IMR-90 (cell line): ENCODE measurements at regions not wholly inside any gene's neighbourhood (a gene's known extent, or its start where the extent isn't known, plus 50 kb on each side); places are given as distances from the start of the nearest gene placed in this dataset.

ENCODE experiments used
- ATAC-seq: fragments of 200-7000 bp; cut with Tn5 transposase; 2 replicates; pipeline ENCODE4 v1.9.1; 2020; ENCODE audit warnings: low read depth, mild to moderate bottlenecking, moderate library complexity
- BruUV-seq: library from RNA; stranded (reverse); fragments of 400-500 nt; replicated peaks from 2 replicates; lab custom pipeline; 2021; lab: Mats Ljungman, UMichigan
- CTCF ChIA-PET: fragments of 300-600 bp; formaldehyde crosslinking; extraction: SDS; loops from one replicate; lab custom pipeline; 2021; ENCODE audit warnings: antibody characterized with exemption; lab: Yijun Ruan, JAX
- POLR2A ChIA-PET: fragments of 300-600 bp; sonication (Branson Sonifier 250); formaldehyde crosslinking; loops from one replicate; lab custom pipeline; 2022; ENCODE audit warnings: antibody characterized with exemption; ENCODE audit not compliant: unreplicated experiment; lab: Charles Lee
- DNase-seq: peaks from one replicate; pipeline ENCODE4 v3.0.0; 2013
- H2AFZ ChIP-seq: replicated peaks from 2 replicates; pipeline ENCODE3; 2013; ENCODE audit warnings: low read length, mild to moderate bottlenecking; ENCODE audit not compliant: poor library complexity
- H2AK5ac ChIP-seq: 2 replicates; pipeline ENCODE4 v1.6.1; 2013; ENCODE audit warnings: low read depth, low read length, inconsistent platforms
- H2AK9ac ChIP-seq: replicated peaks from 2 replicates; pipeline ENCODE3; 2013; ENCODE audit warnings: mild to moderate bottlenecking, low read depth, low read length, moderate library complexity; ENCODE audit not compliant: poor library complexity
- H2BK120ac ChIP-seq: 2 replicates; pipeline ENCODE4 v1.6.1; 2013; ENCODE audit warnings: low read depth, low read length, inconsistent platforms
- H2BK15ac ChIP-seq: 3 replicates; pipeline ENCODE4 v1.6.1; 2013; ENCODE audit warnings: low read depth, low read length, inconsistent platforms
- H2BK20ac ChIP-seq: 2 replicates; pipeline ENCODE4 v1.6.1; 2013; ENCODE audit warnings: low read depth, mild to moderate bottlenecking, inconsistent platforms, low read length, moderate library complexity
- H2BK5ac ChIP-seq: 2 replicates; pipeline ENCODE4 v1.6.1; 2013; ENCODE audit warnings: mild to moderate bottlenecking, low read depth, low read length, inconsistent platforms; ENCODE audit not compliant: poor library complexity, severe bottlenecking
- H3K14ac ChIP-seq: replicated peaks from 2 replicates; pipeline ENCODE4 v1.6.1; 2013; ENCODE audit warnings: low read depth, low read length, inconsistent platforms
- H3K18ac ChIP-seq: 2 replicates; pipeline ENCODE4 v1.6.1; 2013; ENCODE audit warnings: low read depth, low read length, control low read depth
- H3K23ac ChIP-seq: 2 replicates; pipeline ENCODE4 v1.6.1; 2013; ENCODE audit warnings: low read depth, low read length, inconsistent platforms
- H3K27ac ChIP-seq: 2 replicates; pipeline ENCODE4 v1.5.1; 2013; ENCODE audit warnings: mild to moderate bottlenecking, control low read depth, low read length; ENCODE audit not compliant: insufficient read depth
- H3K27me3 ChIP-seq: 2 replicates; pipeline ENCODE4 v1.6.1; 2013; ENCODE audit warnings: low read length; ENCODE audit not compliant: control insufficient read depth, insufficient read depth
- H3K36me3 ChIP-seq: 2 replicates; pipeline ENCODE4 v1.6.1; 2013; ENCODE audit warnings: low read length, mixed read lengths; ENCODE audit not compliant: control insufficient read depth, insufficient read depth
- H3K4ac ChIP-seq: 2 replicates; pipeline ENCODE4 v1.6.1; 2013; ENCODE audit warnings: low read depth, low read length, inconsistent platforms
- H3K4me1 ChIP-seq: 2 replicates; pipeline ENCODE4 v1.6.1; 2013; ENCODE audit warnings: low read length, mixed read lengths; ENCODE audit not compliant: control insufficient read depth, insufficient read depth
- H3K4me2 ChIP-seq: 2 replicates; pipeline ENCODE4 v1.6.1; 2013; ENCODE audit warnings: low read depth, mild to moderate bottlenecking, control low read depth, low read length, moderate library complexity
- H3K4me3 ChIP-seq: 2 replicates; pipeline ENCODE4 v1.5.1; 2013; ENCODE audit warnings: low read depth, mild to moderate bottlenecking, control low read depth, low read length, moderate library complexity; ENCODE audit not compliant: insufficient read depth
- H3K56ac ChIP-seq: 2 replicates; pipeline ENCODE4 v1.6.1; 2013; ENCODE audit warnings: low read length, inconsistent platforms; ENCODE audit not compliant: insufficient read depth; ENCODE audit errors: extremely low read depth
- H3K79me1 ChIP-seq, 2 experiments: 2 replicates each; pipeline ENCODE4 v1.6.1; 2013; ENCODE audit warnings: low read length in 2 of 2, inconsistent platforms in 1 of 2, low read depth in 1 of 2
- H3K9ac ChIP-seq: 2 replicates; pipeline ENCODE4 v1.6.1; 2013; ENCODE audit warnings: low read depth, low read length, control low read depth
- H3K9me1 ChIP-seq: 2 replicates; pipeline ENCODE4 v1.6.1; 2013; ENCODE audit warnings: low read length, inconsistent platforms; ENCODE audit not compliant: insufficient read depth
- H3K9me3 ChIP-seq: 2 replicates; pipeline ENCODE4 v1.6.1; 2013; ENCODE audit warnings: low read length; ENCODE audit not compliant: control insufficient read depth, insufficient read depth
- H4K20me1 ChIP-seq: 2 replicates; pipeline ENCODE4 v1.6.1; 2013; ENCODE audit warnings: low read length, inconsistent platforms; ENCODE audit not compliant: insufficient read depth
- H4K5ac ChIP-seq: 2 replicates; pipeline ENCODE4 v1.6.1; 2013; ENCODE audit warnings: mild to moderate bottlenecking, low read depth, low read length, control low read depth
- H4K8ac ChIP-seq, 2 experiments: 2 replicates each; pipeline ENCODE4 v1.6.1; 2013; ENCODE audit warnings: low read depth in 2 of 2, low read length in 2 of 2, control low read depth in 1 of 2, inconsistent platforms in 1 of 2
- H4K91ac ChIP-seq: 2 replicates; pipeline ENCODE4 v1.6.1; 2013; ENCODE audit warnings: low read depth, low read length, inconsistent platforms; ENCODE audit not compliant: insufficient read depth
- MAFK ChIP-seq: IDR thresholded peaks from 2 replicates; pipeline ENCODE4 v1.6.1; 2012; ENCODE audit warnings: low read depth, low read length, improper control_type of control experiment
- MAZ ChIP-seq: IDR thresholded peaks from 2 replicates; pipeline ENCODE4 v1.6.1; 2012; ENCODE audit warnings: low read depth, mild to moderate bottlenecking, low read length, improper control_type of control experiment, moderate library complexity, borderline replicate concordance
- RAD21 ChIP-seq: IDR thresholded peaks from 2 replicates; pipeline ENCODE4 v1.6.1; 2012; ENCODE audit warnings: low read length, improper control_type of control experiment
- RCOR1 ChIP-seq: IDR thresholded peaks from 2 replicates; pipeline ENCODE4 v1.6.1; 2012; ENCODE audit warnings: mild to moderate bottlenecking, low read length, improper control_type of control experiment; ENCODE audit not compliant: insufficient replicate concordance
- RFX5 ChIP-seq: IDR thresholded peaks from 2 replicates; pipeline ENCODE4 v1.8.0; 2012; ENCODE audit warnings: low read depth, mild to moderate bottlenecking, low read length, moderate library complexity
- WGBS, 2 experiments: methylation state at CpG; one replicate each; pipeline versions ENCODE4 v1.1.5 to v1.1.7; 2013; ENCODE audit warnings: missing lambda C conversion rate in 2 of 2; ENCODE audit not compliant: insufficient read length in 1 of 2; ENCODE audit errors: extremely low coverage in 2 of 2; 5-methylcytosine and 5-hydroxymethylcytosine counted together
- dilution Hi-C: fragments of 300-500 bp; cut with HindIII; formaldehyde crosslinking; loops from one replicate; pipeline ENCODE4 v1.14.3; 2018; ENCODE audit warnings: low sequenced_read_pairs; ENCODE audit not compliant: unreplicated experiment
- in situ Hi-C: fragments of 300-500 bp; cut with MboI; formaldehyde crosslinking; loops from 3 replicates; pipeline ENCODE4 v1.14.3; 2019; ENCODE audit warnings: low sequenced_read_pairs, inconsistent platforms, mixed read lengths
- intact Hi-C: fragments of 100-400 bp; cut with micrococcal nuclease; formaldehyde crosslinking; loops from 2 replicates; pipeline ENCODE4 v1.10.0; 2022
- TF ChIP-seq, protein P1 (sequence below): fragments of 150-350 bp; IDR thresholded peaks from 2 replicates; pipeline ENCODE4 v1.6.1; 2016; ENCODE audit warnings: low read depth, mild to moderate bottlenecking, low read length, moderate library complexity, borderline replicate concordance

DNA sequence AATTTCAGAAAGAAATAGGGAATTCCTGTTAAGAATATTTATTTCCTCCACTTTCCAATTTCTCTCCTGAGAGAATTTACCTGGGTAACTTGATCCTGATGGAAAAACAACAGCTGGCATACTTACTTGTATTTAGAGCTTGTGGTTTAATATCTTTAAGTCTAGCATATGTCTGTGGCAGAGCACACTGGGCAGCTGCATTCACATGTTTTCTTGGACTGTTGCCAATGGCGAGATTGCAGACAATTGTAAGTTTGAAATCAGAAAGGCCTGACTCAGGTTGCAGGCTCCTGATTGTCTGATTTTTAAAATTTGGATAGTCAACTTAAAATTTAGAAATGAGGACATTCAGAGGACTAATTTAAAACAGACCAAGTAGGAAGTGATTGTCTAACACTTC is 66.9 kb downstream of the NHLRC3 start:
- CTCF ChIA-PET = no interaction called here
- Histone ChIP-seq H3K4me2 (no peak overlapping the region), H3K79me1 (no peaks in the 10 kb centered on the region), H2AFZ (no peak overlapping the region), H2AK5ac (no peak overlapping the region), H2BK15ac (no peak overlapping the region), H2BK120ac (no peak overlapping the region), H3K9me3 (no peaks in the 10 kb centered on the region), H4K8ac (no peak overlapping the region), H2AK9ac (no peak overlapping the region), H3K18ac (no peak overlapping the region), H3K9ac (no peak overlapping the region), H3K27ac (no peak overlapping the region), H3K27me3 (no peaks in the 10 kb centered on the region), H3K9me1 (no peaks in the 10 kb centered on the region), H3K4me1 (no peaks in the 10 kb centered on the region), H3K14ac (no peak overlapping the region), H3K4me3 (no peak overlapping the region), H3K56ac (no peak overlapping the region), H4K5ac (no peak overlapping the region), H3K4ac (no peak overlapping the region), H3K36me3 (no peaks in the 10 kb centered on the region), H4K91ac (no peak overlapping the region), H2BK5ac (no peak overlapping the region), H2BK20ac (no peak overlapping the region), H4K20me1 (no peaks in the 10 kb centered on the region), H3K23ac (no peak overlapping the region)
- dilution Hi-C loops (no loop called here), in situ Hi-C loops (no loop called here), intact Hi-C loops (no loop called here)
- DNase-seq = no peak
- no peak for ATAC-seq
- TF ChIP-seq, protein P1, sequence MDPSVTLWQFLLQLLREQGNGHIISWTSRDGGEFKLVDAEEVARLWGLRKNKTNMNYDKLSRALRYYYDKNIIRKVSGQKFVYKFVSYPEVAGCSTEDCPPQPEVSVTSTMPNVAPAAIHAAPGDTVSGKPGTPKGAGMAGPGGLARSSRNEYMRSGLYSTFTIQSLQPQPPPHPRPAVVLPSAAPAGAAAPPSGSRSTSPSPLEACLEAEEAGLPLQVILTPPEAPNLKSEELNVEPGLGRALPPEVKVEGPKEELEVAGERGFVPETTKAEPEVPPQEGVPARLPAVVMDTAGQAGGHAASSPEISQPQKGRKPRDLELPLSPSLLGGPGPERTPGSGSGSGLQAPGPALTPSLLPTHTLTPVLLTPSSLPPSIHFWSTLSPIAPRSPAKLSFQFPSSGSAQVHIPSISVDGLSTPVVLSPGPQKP = no peak
- TF ChIP-seq RCOR1 (no peak), RFX5 (no peak), MAFK (no peak), MAZ (no peak), RAD21 (no peak)
- POLR2A ChIA-PET = no interaction called here
- BruUV-seq = no TSS peak
- no CpG with 5 or more reads among the region's 1 CpG for WGBS, 2 experiments
